Type B pancreatic cell (in vitro differentiated cells): ENCODE measurements at regions not wholly inside any gene's neighbourhood (a gene's known extent, or its start where the extent isn't known, plus 50 kb on each side); places are given as distances from the start of the nearest gene placed in this dataset.

Experiments
- DNase-seq: peaks from one replicate; pipeline ENCODE4 v3.0.0; 2021; ENCODE audit warnings: mixed read lengths; ENCODE audit not compliant: unreplicated experiment; ENCODE audit errors: extremely low spot score
- H3K27ac Mint-ChIP-seq: 2 replicates; pipeline ENCODE4 v1.8.0; 2021; ENCODE audit warnings: mild to moderate bottlenecking, mixed read lengths
- H3K27me3 Mint-ChIP-seq: 2 replicates; pipeline ENCODE4 v1.8.0; 2021; ENCODE audit warnings: mixed read lengths
- H3K36me3 Mint-ChIP-seq: 2 replicates; pipeline ENCODE4 v1.8.0; 2021; ENCODE audit warnings: mixed read lengths
- H3K4me1 Mint-ChIP-seq: one replicate; pipeline ENCODE4 v1.8.0; 2021; ENCODE audit warnings: mixed read lengths; ENCODE audit not compliant: unreplicated experiment
- H3K4me3 Mint-ChIP-seq: 2 replicates; pipeline ENCODE4 v1.8.0; 2021; ENCODE audit warnings: mild to moderate bottlenecking, mixed read lengths
- H3K9me3 Mint-ChIP-seq: 2 replicates; pipeline ENCODE4 v1.8.0; 2021; ENCODE audit warnings: mixed read lengths
- CTCF ChIP-seq: fragments of 200-600 bp; sonication (generic); conservative IDR thresholded peaks from 2 replicates; pipeline ENCODE4 v1.5.0; 2021; ENCODE audit warnings: antibody characterized with exemption, mild to moderate bottlenecking

DNA sequence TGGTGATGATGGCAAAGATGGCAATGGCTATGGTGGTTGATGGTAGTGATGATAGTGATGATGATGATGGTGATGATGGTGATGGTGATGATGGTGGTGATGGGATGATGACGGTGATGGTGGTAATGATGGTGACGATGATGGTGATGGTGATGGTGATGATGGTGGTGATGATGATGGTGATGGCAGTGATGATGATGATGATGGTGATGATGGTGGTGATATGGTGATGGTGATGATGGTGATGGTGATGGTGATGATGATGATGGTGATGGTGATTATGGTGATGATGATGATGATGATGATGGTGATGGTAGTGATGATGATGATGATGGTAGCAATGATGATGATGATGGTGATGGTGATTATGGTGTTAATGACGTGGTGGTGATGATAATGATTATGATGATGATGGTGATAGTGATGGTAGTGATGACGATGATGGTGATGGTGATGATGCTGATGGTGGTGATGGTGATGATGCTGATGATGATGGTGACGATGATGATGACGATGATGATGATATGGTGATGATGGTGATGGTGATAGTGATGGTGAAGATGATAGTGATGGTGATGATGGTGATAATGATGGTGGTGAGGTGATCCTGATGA, 232.1 kb downstream of the BRD1 start:
- no peak for TF ChIP-seq CTCF
- no peaks in the 10 kb centered on the region for H3K27me3 Mint-ChIP-seq
- no peaks in the 10 kb centered on the region for H3K4me1 Mint-ChIP-seq
- no peak overlapping the region for H3K4me3 Mint-ChIP-seq
- no peaks in the 10 kb centered on the region for H3K9me3 Mint-ChIP-seq
- H3K27ac Mint-ChIP-seq: no peak overlapping the region
- DNase-seq: no peak
- no peaks in the 10 kb centered on the region for H3K36me3 Mint-ChIP-seq

- no peak overlapping the region for H3K27ac Mint-ChIP-seq
- TF ChIP-seq CTCF: no peak
- H3K9me3 Mint-ChIP-seq: no peaks in the 10 kb centered on the region
- no peak for DNase-seq
- H3K4me1 Mint-ChIP-seq: no peaks in the 10 kb centered on the region
- no peaks in the 10 kb centered on the region for H3K36me3 Mint-ChIP-seq
- no peaks in the 10 kb centered on the region for H3K27me3 Mint-ChIP-seq
- no peak overlapping the region for H3K4me3 Mint-ChIP-seq
Measured at GRCh38 chr22:49594078-49594477, 233.6 kb downstream of the BRD1 start.

GRCh38 chr22:49593509-49593908, 234.2 kb downstream of the BRD1 start:
- Mint-ChIP-seq H3K4me1 (no peaks in the 10 kb centered on the region), H3K9me3 (no peaks in the 10 kb centered on the region), H3K36me3 (no peaks in the 10 kb centered on the region), H3K4me3 (no peak overlapping the region), H3K27me3 (no peaks in the 10 kb centered on the region), H3K27ac (no peak overlapping the region)
- no peak for DNase-seq
- no peak for TF ChIP-seq CTCF

- no peak for DNase-seq
- Mint-ChIP-seq H3K27me3 (no peaks in the 10 kb centered on the region), H3K27ac (no peak overlapping the region), H3K9me3 (no peaks in the 10 kb centered on the region), H3K4me1 (no peaks in the 10 kb centered on the region), H3K4me3 (no peak overlapping the region), H3K36me3 (no peaks in the 10 kb centered on the region)
- TF ChIP-seq CTCF: no peak
Measured at GRCh38 chr22:49592780-49593501, 234.7 kb downstream of the BRD1 start.

DNA sequence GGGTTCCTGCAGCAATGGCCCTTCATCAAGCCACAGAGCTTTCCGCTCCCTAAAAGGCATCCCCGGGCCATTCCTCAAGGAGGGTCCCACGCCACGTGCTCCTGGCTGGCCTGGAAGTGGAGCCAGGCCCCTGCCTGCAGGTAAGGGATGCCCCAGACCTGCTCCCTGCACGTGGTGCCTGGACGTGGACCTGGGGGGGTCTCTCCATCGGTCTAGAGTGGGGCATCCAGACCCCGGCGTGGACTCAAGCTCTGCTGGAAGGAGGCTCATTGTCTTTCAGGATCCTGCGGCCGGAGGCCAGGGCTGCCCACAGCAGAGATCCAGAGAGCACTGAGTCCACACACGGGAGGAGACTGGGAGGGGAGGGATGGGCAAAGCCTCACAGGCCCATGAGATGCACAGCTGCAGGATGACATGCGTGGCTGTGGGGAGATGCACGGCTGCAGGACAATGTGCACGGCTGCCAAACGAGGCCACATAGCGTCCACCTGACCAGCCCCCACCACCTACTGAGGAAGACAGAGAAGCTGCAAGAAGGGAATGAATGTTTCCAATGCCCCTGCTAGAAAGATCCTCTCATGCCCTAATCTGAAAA, 236.7 kb downstream of the BRD1 start:
- no peak overlapping the region for H3K4me3 Mint-ChIP-seq
- no peaks in the 10 kb centered on the region for H3K27me3 Mint-ChIP-seq
- no peak for TF ChIP-seq CTCF
- no peak for DNase-seq
- no peak overlapping the region for H3K27ac Mint-ChIP-seq
- no peaks in the 10 kb centered on the region for H3K4me1 Mint-ChIP-seq
- no peaks in the 10 kb centered on the region for H3K36me3 Mint-ChIP-seq
- no peaks in the 10 kb centered on the region for H3K9me3 Mint-ChIP-seq
